Vagina (tissue), 2 donors: ENCODE measurements at regions not wholly inside any gene's neighbourhood (a gene's known extent, or its start where the extent isn't known, plus 50 kb on each side); places are given as distances from the start of the nearest gene placed in this dataset.

Experiments
- DNase-seq, 2 donors: peaks; one replicate each; pipeline ENCODE4 v3.0.0-alpha.2; 2017; ENCODE audit errors: extremely low spot score in 2 of 2
- H3K27ac ChIP-seq: fragments of 200-600 bp; sonication (generic); one replicate; pipeline ENCODE4 v1.5.1; 2019
- H3K27me3 ChIP-seq: fragments of 200-600 bp; sonication (generic); one replicate; pipeline ENCODE4 v1.5.1; 2019
- H3K36me3 ChIP-seq, 2 donors: fragments of 200-600 bp; sonication (generic); one replicate each; pipeline ENCODE4 v1.5.1; 2017 to 2019
- H3K4me1 ChIP-seq: fragments of 200-600 bp; sonication (generic); one replicate; pipeline ENCODE4 v1.5.1; 2019
- H3K4me3 ChIP-seq, 2 donors: fragments of 200-600 bp; sonication (generic); 1 replicate in 1 of 2; 2 replicates in 1 of 2; pipeline ENCODE4 v1.5.1; 2016 to 2019
- H3K9me3 ChIP-seq: fragments of 200-600 bp; sonication (generic); one replicate; pipeline ENCODE4 v1.5.1; 2019
- CTCF ChIP-seq, 3 experiments: fragments of 450-650 bp in 2 of 3; fragments of 200-600 bp in 1 of 3; sonication (generic) in 1 of 3; IDR thresholded peaks; one replicate each; pipeline ENCODE4 v1.5.1; 2017 to 2019; ENCODE audit warnings: antibody characterized with exemption in 3 of 3, mild to moderate bottlenecking in 2 of 3, moderate library complexity in 2 of 3
- POLR2A ChIP-seq, 2 donors: fragments of 450-650 bp; IDR thresholded peaks; one replicate each; pipeline ENCODE4 v1.6.1; 2017; ENCODE audit warnings: antibody characterized with exemption in 2 of 2, mild to moderate bottlenecking in 2 of 2, moderate library complexity in 2 of 2
- POLR2AphosphoS5 ChIP-seq, 2 donors: sonication (generic); formaldehyde crosslinking; IDR thresholded peaks; one replicate each; pipeline ENCODE4 v1.9.0; 2017; ENCODE audit warnings: antibody characterized with exemption in 2 of 2, mild to moderate bottlenecking in 2 of 2, low read depth in 1 of 2; ENCODE audit not compliant: insufficient read depth in 1 of 2
- intact Hi-C: fragments of 100-400 bp; cut with DNase I; formaldehyde crosslinking; loops from one replicate; pipeline ENCODE4 v1.15.1; 2023

GRCh38 chr9:34891386-34891785 is 66.7 kb upstream of the PHF24 start:
- H3K27ac ChIP-seq = no peak overlapping the region
- no peaks in the 10 kb centered on the region for H3K9me3 ChIP-seq
- no peak for TF ChIP-seq CTCF (IDR thresholded peaks at IDR 0.05)
- TF ChIP-seq POLR2AphosphoS5 (IDR thresholded peaks at IDR 0.05; ENCODE audit: insufficient read depth in 1 of 2, low read depth in 1 of 2) = no peak
- TF ChIP-seq POLR2A (IDR thresholded peaks at IDR 0.05) = no peak
- intact Hi-C loops = no loop called here
- H3K36me3 ChIP-seq = no peaks in the 10 kb centered on the region
- H3K4me3 ChIP-seq = no peak overlapping the region
- no peaks in the 10 kb centered on the region for H3K27me3 ChIP-seq
- DNase-seq = no peak
- no peaks in the 10 kb centered on the region for H3K4me1 ChIP-seq

GRCh38 chr9:34887841-34888240 is 70.2 kb upstream of the PHF24 start:
- Histone ChIP-seq H3K9me3 (no peaks in the 10 kb centered on the region), H3K4me3 (no peak overlapping the region), H3K27ac (no peak overlapping the region), H3K27me3 (no peaks in the 10 kb centered on the region), H3K36me3 (no peaks in the 10 kb centered on the region), H3K4me1 (no peaks in the 10 kb centered on the region)
- intact Hi-C loops = no loop called here
- DNase-seq = no peak
- TF ChIP-seq POLR2AphosphoS5 (IDR thresholded peaks at IDR 0.05; ENCODE audit: insufficient read depth in 1 of 2, low read depth in 1 of 2) (no peak), CTCF (IDR thresholded peaks at IDR 0.05) (no peak), POLR2A (IDR thresholded peaks at IDR 0.05) (no peak)

GRCh38 chr9:34884747-34885189 is 73.3 kb upstream of the PHF24 start:
- no peaks in the 10 kb centered on the region for H3K9me3 ChIP-seq
- intact Hi-C loops = no loop called here
- H3K27me3 ChIP-seq = no peaks in the 10 kb centered on the region
- H3K27ac ChIP-seq = no peak overlapping the region
- no peak for DNase-seq
- H3K4me3 ChIP-seq = no peak overlapping the region
- no peaks in the 10 kb centered on the region for H3K4me1 ChIP-seq
- no peak for TF ChIP-seq CTCF (IDR thresholded peaks at IDR 0.05)
- TF ChIP-seq POLR2AphosphoS5 (IDR thresholded peaks at IDR 0.05; ENCODE audit: insufficient read depth in 1 of 2, low read depth in 1 of 2) = no peak
- TF ChIP-seq POLR2A (IDR thresholded peaks at IDR 0.05) = no peak
- H3K36me3 ChIP-seq = no peaks in the 10 kb centered on the region

GRCh38 chr9:34876096-34876495 is 82.0 kb upstream of the PHF24 start:
- TF ChIP-seq CTCF (IDR thresholded peaks at IDR 0.05) (no peak), POLR2AphosphoS5 (IDR thresholded peaks at IDR 0.05; ENCODE audit: insufficient read depth in 1 of 2, low read depth in 1 of 2) (no peak), POLR2A (IDR thresholded peaks at IDR 0.05) (no peak)
- Histone ChIP-seq H3K36me3 (no peaks in the 10 kb centered on the region), H3K4me3 (no peak overlapping the region)

GRCh38 chr9:34869390-34869789 is 88.7 kb upstream of the PHF24 start:
- Histone ChIP-seq H3K27me3 (no peaks in the 10 kb centered on the region), H3K9me3 (peaks cover 8% of the 10 kb centered on the region), H3K4me1 (no peaks in the 10 kb centered on the region), H3K4me3 (no peak overlapping the region), H3K36me3 (no peaks in the 10 kb centered on the region), H3K27ac (no peak overlapping the region)
- TF ChIP-seq POLR2A (IDR thresholded peaks at IDR 0.05) = no peak
- TF ChIP-seq CTCF (IDR thresholded peaks at IDR 0.05) = no peak
- TF ChIP-seq POLR2AphosphoS5 (IDR thresholded peaks at IDR 0.05; ENCODE audit: insufficient read depth in 1 of 2, low read depth in 1 of 2) = no peak
- no peak for DNase-seq
- intact Hi-C loops = no loop called here

More at GRCh38 chr9:34876096-34876495, 82.0 kb upstream of the PHF24 start:
- Histone ChIP-seq H3K4me1 (no peaks in the 10 kb centered on the region), H3K27ac (no peak overlapping the region), H3K9me3 (no peaks in the 10 kb centered on the region), H3K27me3 (no peaks in the 10 kb centered on the region)
- intact Hi-C loops = no loop called here
- DNase-seq = no peak
